Peyer's patch (tissue), 4 donors: ENCODE measurements at regions not wholly inside any gene's neighbourhood (a gene's known extent, or its start where the extent isn't known, plus 50 kb on each side); places are given as distances from the start of the nearest gene placed in this dataset.
"Not testable (repeated sequence)": the region's sequence is repeated elsewhere in the genome, so short reads cannot be mapped to it uniquely, and the experiment has no call there.

Source experiments
- DNase-seq, 3 donors: peaks; one replicate each; pipeline ENCODE4 v3.0.0-alpha.2; 2017 to 2019
- H3K27ac ChIP-seq, 4 donors: fragments of 200-600 bp; sonication (generic); one replicate each; pipeline ENCODE4 v1.5.1; 2016 to 2019
- H3K27me3 ChIP-seq, 2 donors: fragments of 200-600 bp; sonication (generic); one replicate each; pipeline ENCODE4 v1.5.1; 2019
- H3K36me3 ChIP-seq, 3 donors: fragments of 200-600 bp; sonication (generic); one replicate each; pipeline ENCODE4 v1.5.1; 2016 to 2019
- H3K4me1 ChIP-seq, 4 donors: fragments of 200-600 bp; sonication (generic); one replicate each; pipeline ENCODE4 v1.5.1; 2016 to 2019
- H3K4me3 ChIP-seq, 4 donors: fragments of 200-600 bp; sonication (generic); 1 replicate in 3 of 4; 2 replicates in 1 of 4; pipeline ENCODE4 v1.5.1; 2016 to 2019; ENCODE audit warnings: mild to moderate bottlenecking in 1 of 4
- H3K9me3 ChIP-seq, 4 donors: fragments of 200-600 bp; sonication (generic); one replicate each; pipeline ENCODE4 v1.5.1; 2016 to 2019; ENCODE audit warnings: mild to moderate bottlenecking in 1 of 4
- CTCF ChIP-seq, 6 experiments: fragments of 450-650 bp in 4 of 6; fragments of 200-600 bp in 2 of 6; sonication (generic) in 1 of 6; IDR thresholded peaks; one replicate each; pipeline ENCODE4 v1.5.1; 2017 to 2019; ENCODE audit warnings: antibody characterized with exemption in 6 of 6, mild to moderate bottlenecking in 3 of 6, moderate library complexity in 1 of 6
- POLR2A ChIP-seq, 2 donors: fragments of 450-650 bp; IDR thresholded peaks; one replicate each; pipeline ENCODE4 v1.5.1; 2017; ENCODE audit warnings: antibody characterized with exemption in 2 of 2, mild to moderate bottlenecking in 2 of 2, moderate library complexity in 2 of 2

- no peak for TF ChIP-seq POLR2A (IDR thresholded peaks at IDR 0.05)
- no peak for TF ChIP-seq CTCF (IDR thresholded peaks at IDR 0.05)
- no peaks in the 10 kb centered on the region for H3K27me3 ChIP-seq
- no peaks in the 10 kb centered on the region for H3K4me1 ChIP-seq
- no peak for DNase-seq
- H3K4me3 ChIP-seq = no peak overlapping the region
- no peak overlapping the region for H3K27ac ChIP-seq
- no peaks in the 10 kb centered on the region for H3K36me3 ChIP-seq
- H3K9me3 ChIP-seq = no peaks in the 10 kb centered on the region
Measured at GRCh38 chr3:166706094-166706493, 674.0 kb downstream of the ZBBX start.

DNA sequence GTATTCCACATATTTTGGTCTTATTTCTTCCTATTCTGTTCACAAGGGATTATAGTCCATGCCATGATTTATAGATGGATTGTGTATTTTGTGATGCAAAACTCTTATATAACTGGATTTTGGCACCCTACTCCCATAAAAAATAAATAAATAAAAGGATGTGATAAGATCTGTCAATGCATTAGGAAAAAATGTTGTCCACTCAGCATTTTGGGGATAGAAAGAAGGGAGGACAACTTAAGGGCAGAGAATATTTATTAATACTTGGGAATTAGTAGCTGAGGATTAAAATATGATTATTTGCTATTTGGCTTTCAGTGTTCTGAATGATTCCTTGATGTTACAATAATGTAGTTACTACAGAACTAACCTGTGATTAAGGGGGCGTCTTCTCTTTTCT lies 682.6 kb downstream of the ZBBX start:
- H3K36me3 ChIP-seq = no peaks in the 10 kb centered on the region
- no peak overlapping the region for H3K4me3 ChIP-seq
- no peaks in the 10 kb centered on the region for H3K9me3 ChIP-seq
- H3K4me1 ChIP-seq = no peaks in the 10 kb centered on the region
- H3K27me3 ChIP-seq = no peaks in the 10 kb centered on the region
- TF ChIP-seq POLR2A (IDR thresholded peaks at IDR 0.05) = no peak
- TF ChIP-seq CTCF (IDR thresholded peaks at IDR 0.05) = no peak
- no peak overlapping the region for H3K27ac ChIP-seq
- DNase-seq = no peak

DNA sequence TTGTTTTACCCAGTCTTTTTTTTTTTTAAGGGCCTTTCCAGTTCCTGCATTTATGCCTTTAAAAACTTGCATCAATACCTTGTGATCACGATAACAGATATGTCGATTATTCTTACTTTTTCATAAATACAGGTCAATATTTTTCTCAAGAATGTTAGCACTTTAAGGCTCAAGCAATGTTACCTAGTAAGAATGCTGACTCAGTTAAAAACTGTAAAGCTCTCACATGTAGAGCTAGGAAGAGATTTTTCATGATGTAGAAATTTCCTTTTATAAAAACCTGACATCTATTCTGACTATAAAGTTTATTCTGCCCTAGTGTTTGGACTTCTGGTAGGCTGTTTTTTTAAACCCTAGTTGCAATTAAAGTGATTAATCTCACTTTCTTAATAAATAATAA lies 684.0 kb downstream of the ZBBX start:
- DNase-seq = no peak
- Histone ChIP-seq H3K4me1 (no peaks in the 10 kb centered on the region), H3K27ac (no peak overlapping the region), H3K27me3 (no peaks in the 10 kb centered on the region), H3K4me3 (no peak overlapping the region), H3K36me3 (no peaks in the 10 kb centered on the region), H3K9me3 (no peaks in the 10 kb centered on the region)
- TF ChIP-seq POLR2A (IDR thresholded peaks at IDR 0.05) (no peak), CTCF (IDR thresholded peaks at IDR 0.05) (no peak)

DNA sequence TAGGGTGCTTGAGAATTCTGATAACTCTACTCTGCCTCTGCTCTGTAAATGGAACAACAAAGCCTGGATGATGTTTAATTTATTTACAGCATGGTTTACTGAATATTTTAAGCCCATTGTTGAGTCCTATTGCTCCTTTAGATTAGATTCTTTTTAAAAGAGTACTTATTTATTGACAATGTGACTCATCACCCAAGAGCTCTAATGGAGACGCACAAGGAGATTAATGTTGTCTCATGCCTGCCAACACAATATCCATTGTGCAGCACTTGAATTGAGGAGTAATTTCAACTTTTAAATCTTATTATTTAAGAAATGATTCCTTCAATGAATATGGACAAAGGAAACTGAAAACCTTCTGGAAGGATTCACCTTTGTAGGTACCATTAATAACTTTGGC lies 691.4 kb downstream of the ZBBX start:
- no peaks in the 10 kb centered on the region for H3K4me1 ChIP-seq
- H3K27me3 ChIP-seq = no peaks in the 10 kb centered on the region
- TF ChIP-seq POLR2A (IDR thresholded peaks at IDR 0.05) (no peak), CTCF (IDR thresholded peaks at IDR 0.05) (no peak)
- H3K27ac ChIP-seq = no peak overlapping the region
- H3K4me3 ChIP-seq = no peak overlapping the region
- DNase-seq = no peak
- H3K36me3 ChIP-seq = no peaks in the 10 kb centered on the region
- H3K9me3 ChIP-seq = no peaks in the 10 kb centered on the region

DNA sequence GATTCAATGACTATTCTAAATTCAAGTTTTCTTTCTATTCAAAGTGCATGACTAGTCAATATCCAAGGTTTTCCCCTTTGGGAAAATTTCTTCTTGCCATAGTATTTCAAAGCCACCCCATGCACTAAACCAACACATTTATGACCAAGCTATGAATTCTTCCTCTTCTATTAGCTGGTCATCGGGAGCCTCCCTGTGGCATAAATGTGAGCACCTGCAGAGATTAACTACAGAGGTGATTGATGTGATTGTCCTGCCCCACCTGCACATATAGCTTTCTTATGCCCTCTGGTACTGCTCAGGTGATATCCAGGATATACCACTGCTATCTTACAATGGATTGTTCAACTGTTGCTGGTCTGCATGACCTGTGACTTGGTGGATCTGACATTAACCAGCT lies 694.9 kb downstream of the ZBBX start:
- TF ChIP-seq POLR2A (IDR thresholded peaks at IDR 0.05) (no peak), CTCF (IDR thresholded peaks at IDR 0.05) (peak in 2 of 6 experiments; percentile 14 to 28)
- Histone ChIP-seq H3K27ac (no peak overlapping the region), H3K4me1 (no peaks in the 10 kb centered on the region), H3K27me3 (no peaks in the 10 kb centered on the region), H3K9me3 (no peaks in the 10 kb centered on the region), H3K36me3 (no peaks in the 10 kb centered on the region), H3K4me3 (no peak overlapping the region)
- DNase-seq = no peak

GRCh38 chr3:166684077-166684476 lies 696.0 kb downstream of the ZBBX start:
- not testable (repeated sequence) for H3K9me3 ChIP-seq, H3K4me1 ChIP-seq, H3K27ac ChIP-seq, H3K27me3 ChIP-seq, DNase-seq, H3K4me3 ChIP-seq, H3K36me3 ChIP-seq
